ENCODE measurements at regions not wholly inside any gene's neighbourhood (a gene's known extent, or its start where the extent isn't known, plus 50 kb on each side); places are given as distances from the start of the nearest gene placed in this dataset.
A peak's percentile ranks its signal among the peaks of the same experiment; 100 is the strongest.
"Not testable (repeated sequence)": the region's sequence is repeated elsewhere in the genome, so short reads cannot be mapped to it uniquely, and the experiment has no call there.

GRCh38 chr7:156504687-156505545 is 135.7 kb upstream of the RNF32 start:
- no peaks in the 10 kb centered on the region for H3K36me3 ChIP-seq (ENCODE audit: control insufficient read depth in 2 of 3, insufficient read depth in 3 of 3, low read length in 3 of 3)
- H3K9ac ChIP-seq (ENCODE audit: low read length in 3 of 3) = no peak overlapping the region
- no peak for FAIRE-seq
- peak; percentile 79 to 93 (median 87) for DNase-seq
- intact Hi-C loops (cut with DNase I) = no loop called here
- peaks cover 0 to 4% (median 0%) of the 10 kb centered on the region in 3 donors for H3K9me3 ChIP-seq (ENCODE audit: control insufficient read depth in 2 of 3, insufficient read depth in 1 of 3, low read length in 3 of 3)
- peak overlapping the region; percentile 90 to 93 for H3K27ac ChIP-seq (ENCODE audit: low read depth in 2 of 2, low read length in 2 of 2)
- H3K4me1 ChIP-seq (ENCODE audit: control insufficient read depth in 2 of 3, insufficient read depth in 2 of 3, low read depth in 1 of 3, low read length in 3 of 3) = peaks cover 0 to 12% (median 9%) of the 10 kb centered on the region in 3 donors
- TF ChIP-seq, protein P1, sequence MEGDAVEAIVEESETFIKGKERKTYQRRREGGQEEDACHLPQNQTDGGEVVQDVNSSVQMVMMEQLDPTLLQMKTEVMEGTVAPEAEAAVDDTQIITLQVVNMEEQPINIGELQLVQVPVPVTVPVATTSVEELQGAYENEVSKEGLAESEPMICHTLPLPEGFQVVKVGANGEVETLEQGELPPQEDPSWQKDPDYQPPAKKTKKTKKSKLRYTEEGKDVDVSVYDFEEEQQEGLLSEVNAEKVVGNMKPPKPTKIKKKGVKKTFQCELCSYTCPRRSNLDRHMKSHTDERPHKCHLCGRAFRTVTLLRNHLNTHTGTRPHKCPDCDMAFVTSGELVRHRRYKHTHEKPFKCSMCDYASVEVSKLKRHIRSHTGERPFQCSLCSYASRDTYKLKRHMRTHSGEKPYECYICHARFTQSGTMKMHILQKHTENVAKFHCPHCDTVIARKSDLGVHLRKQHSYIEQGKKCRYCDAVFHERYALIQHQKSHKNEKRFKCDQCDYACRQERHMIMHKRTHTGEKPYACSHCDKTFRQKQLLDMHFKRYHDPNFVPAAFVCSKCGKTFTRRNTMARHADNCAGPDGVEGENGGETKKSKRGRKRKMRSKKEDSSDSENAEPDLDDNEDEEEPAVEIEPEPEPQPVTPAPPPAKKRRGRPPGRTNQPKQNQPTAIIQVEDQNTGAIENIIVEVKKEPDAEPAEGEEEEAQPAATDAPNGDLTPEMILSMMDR (IDR thresholded peaks at IDR 0.05; ENCODE audit: borderline replicate concordance, extremely low read depth, insufficient read depth) = no peak
- peak overlapping the region in 1 of 3 donors; percentile 18 for H3K4me3 ChIP-seq (ENCODE audit: low read length in 3 of 3)
- H3K27me3 ChIP-seq (ENCODE audit: control insufficient read depth, insufficient read depth, low read length) = no peaks in the 10 kb centered on the region

- no peak overlapping the region for H3K9ac ChIP-seq (ENCODE audit: low read length in 3 of 3)
- intact Hi-C loops (cut with DNase I) = no loop called here
- FAIRE-seq (no peak), DNase-seq (no peak)
- no peaks in the 10 kb centered on the region for H3K27me3 ChIP-seq (ENCODE audit: control insufficient read depth, insufficient read depth, low read length)
- H3K9me3 ChIP-seq (ENCODE audit: control insufficient read depth in 2 of 3, insufficient read depth in 1 of 3, low read length in 3 of 3) = peaks cover 0 to 4% (median 0%) of the 10 kb centered on the region in 3 donors
- H3K4me1 ChIP-seq (ENCODE audit: control insufficient read depth in 2 of 3, insufficient read depth in 2 of 3, low read depth in 1 of 3, low read length in 3 of 3) = peaks cover 0 to 12% (median 9%) of the 10 kb centered on the region in 3 donors
- H3K27ac ChIP-seq (ENCODE audit: low read depth in 2 of 2, low read length in 2 of 2) = peak overlapping the region in 1 of 2 donors; percentile 90
- TF ChIP-seq, protein P1 (IDR thresholded peaks at IDR 0.05; ENCODE audit: borderline replicate concordance, extremely low read depth, insufficient read depth) = no peak
- H3K4me3 ChIP-seq (ENCODE audit: low read length in 3 of 3) = no peak overlapping the region
- no peaks in the 10 kb centered on the region for H3K36me3 ChIP-seq (ENCODE audit: control insufficient read depth in 2 of 3, insufficient read depth in 3 of 3, low read length in 3 of 3)
These were observed 136.6 kb upstream of the RNF32 start for GRCh38 chr7:156504006-156504405.

- DNase-seq = no peak
- TF ChIP-seq, protein P1 (IDR thresholded peaks at IDR 0.05; ENCODE audit: borderline replicate concordance, extremely low read depth, insufficient read depth) = no peak
- H3K27ac ChIP-seq (ENCODE audit: low read depth in 2 of 2, low read length in 2 of 2) = no peak overlapping the region
- H3K9me3 ChIP-seq (ENCODE audit: control insufficient read depth in 2 of 3, insufficient read depth in 1 of 3, low read length in 3 of 3) = peaks cover 0 to 4% (median 0%) of the 10 kb centered on the region in 3 donors
- no peak for FAIRE-seq
- no peaks in the 10 kb centered on the region for H3K27me3 ChIP-seq (ENCODE audit: control insufficient read depth, insufficient read depth, low read length)
- H3K4me1 ChIP-seq (ENCODE audit: control insufficient read depth in 2 of 3, insufficient read depth in 2 of 3, low read depth in 1 of 3, low read length in 3 of 3) = peaks cover 0 to 12% (median 9%) of the 10 kb centered on the region in 3 donors
- H3K9ac ChIP-seq (ENCODE audit: low read length in 3 of 3) = no peak overlapping the region
- no peaks in the 10 kb centered on the region for H3K36me3 ChIP-seq (ENCODE audit: control insufficient read depth in 2 of 3, insufficient read depth in 3 of 3, low read length in 3 of 3)
- H3K4me3 ChIP-seq (ENCODE audit: low read length in 3 of 3) = no peak overlapping the region
- intact Hi-C loops (cut with DNase I) = no loop called here
These were observed 137.4 kb upstream of the RNF32 start for GRCh38 chr7:156503196-156503595.

DNA sequence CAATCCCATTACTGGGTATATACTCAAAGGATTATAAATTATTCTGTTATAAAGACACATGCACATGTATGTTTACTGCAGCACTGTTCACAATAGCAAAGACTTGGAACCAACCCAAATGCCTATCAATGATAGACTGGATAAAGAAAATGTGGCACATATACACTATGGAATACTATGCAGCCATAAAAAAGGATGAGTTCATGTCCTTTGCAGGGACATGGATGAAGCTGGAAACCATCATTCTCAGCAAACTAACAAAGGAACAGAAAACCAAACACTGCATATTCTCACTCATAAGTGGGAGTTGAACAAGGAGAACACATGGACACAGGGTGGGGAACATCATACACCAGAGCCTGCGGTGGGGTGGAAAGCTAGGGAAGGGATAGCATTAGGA is 138.8 kb upstream of the RNF32 start:
- FAIRE-seq; H3K9ac ChIP-seq (ENCODE audit: low read length in 3 of 3); DNase-seq; H3K27ac ChIP-seq (ENCODE audit: low read depth in 2 of 2, low read length in 2 of 2); H3K27me3 ChIP-seq (ENCODE audit: control insufficient read depth, insufficient read depth, low read length); H3K4me3 ChIP-seq (ENCODE audit: low read length in 3 of 3); H3K36me3 ChIP-seq (ENCODE audit: control insufficient read depth in 2 of 3, insufficient read depth in 3 of 3, low read length in 3 of 3); H3K9me3 ChIP-seq (ENCODE audit: control insufficient read depth in 2 of 3, insufficient read depth in 1 of 3, low read length in 3 of 3); intact Hi-C loops (cut with DNase I): not testable (repeated sequence)
- peaks cover 0 to 12% (median 9%) of the 10 kb centered on the region in 3 donors for H3K4me1 ChIP-seq (ENCODE audit: control insufficient read depth in 2 of 3, insufficient read depth in 2 of 3, low read depth in 1 of 3, low read length in 3 of 3)

Data from kidney (tissue), 13 donors.